ENCODE measurements at regions not wholly inside any gene's neighbourhood (a gene's known extent, or its start where the extent isn't known, plus 50 kb on each side); places are given as distances from the start of the nearest gene placed in this dataset.

DNA sequence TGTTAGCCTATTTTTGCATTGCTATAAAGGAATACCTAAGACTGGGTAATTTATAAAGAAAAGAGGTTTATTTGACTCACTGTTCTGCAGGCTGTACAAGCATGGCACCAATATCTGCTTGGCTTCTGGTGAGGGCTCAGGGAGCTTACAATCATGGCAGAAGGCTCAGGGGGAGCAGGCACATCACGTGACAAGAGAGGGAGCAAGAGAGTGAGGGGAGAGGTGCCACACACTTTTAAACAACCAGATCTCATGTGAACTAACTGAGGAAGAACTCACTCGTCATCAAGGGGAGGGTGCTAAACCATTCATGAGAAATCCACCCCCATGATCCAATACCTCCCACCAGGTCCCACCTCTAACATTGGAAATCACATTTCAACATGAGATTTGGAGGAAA is 73.9 kb upstream of the ADCY1 start:
- Histone ChIP-seq H3K79me1 (ENCODE audit: low read depth, low read length) (no peaks in the 10 kb centered on the region), H3K14ac (ENCODE audit: low read length) (no peak overlapping the region), H3K27ac (replicated peaks; ENCODE audit: low read length) (no peak overlapping the region), H3K4me1 (ENCODE audit: control insufficient read depth in 2 of 2, insufficient read depth in 1 of 2, low read depth in 1 of 2, low read length in 2 of 2) (no peaks in the 10 kb centered on the region), H2AK5ac (ENCODE audit: low read depth, low read length) (no peak overlapping the region), H2BK120ac (ENCODE audit: low read depth, low read length) (no peak overlapping the region), H2BK15ac (ENCODE audit: low read length) (no peak overlapping the region), H2BK12ac (ENCODE audit: low read length) (no peak overlapping the region), H3K36me3 (replicated peaks in 1 of 2; ENCODE audit: control insufficient read depth in 2 of 2, insufficient read depth in 2 of 2, low read length in 2 of 2) (no peaks in the 10 kb centered on the region), H3K4ac (ENCODE audit: low read length) (no peak overlapping the region), H3K23ac (ENCODE audit: low read depth, low read length, poor library complexity) (no peak overlapping the region), H3K18ac (ENCODE audit: low read length) (no peak overlapping the region), H3K9ac (ENCODE audit: low read depth, low read length, poor library complexity) (no peak overlapping the region), H3K27me3 (ENCODE audit: control insufficient read depth in 3 of 3, insufficient read depth in 3 of 3, low read depth in 1 of 3, low read length in 3 of 3) (no peaks in the 10 kb centered on the region), H3K9me3 (replicated peaks in 1 of 2; ENCODE audit: control insufficient read depth in 2 of 2, insufficient read depth in 1 of 2, low read depth in 1 of 2, low read length in 2 of 2) (peaks cover 0 to 5% of the 10 kb centered on the region in 2 donors), H2AFZ (ENCODE audit: low read length) (no peak overlapping the region), H3K4me2 (ENCODE audit: insufficient read depth, low read length, poor library complexity, severe bottlenecking) (no peak overlapping the region), H3K4me3 (ENCODE audit: low read length in 2 of 2) (no peak overlapping the region), H2BK5ac (ENCODE audit: low read length) (no peak overlapping the region), H4K91ac (ENCODE audit: low read depth, low read length, poor library complexity) (no peak overlapping the region), H4K8ac (ENCODE audit: low read depth, low read length) (no peak overlapping the region)
- no peak for DNase-seq (ENCODE audit: low spot score)
- no CpG with 5 or more reads among the region's 2 CpGs for WGBS, 2 donors (ENCODE audit: extremely low coverage in 2 of 2, insufficient read length in 2 of 2, insufficient replicate concordance in 1 of 2)

- Histone ChIP-seq H3K18ac (ENCODE audit: low read length) (no peak overlapping the region), H3K23ac (ENCODE audit: low read depth, low read length, poor library complexity) (no peak overlapping the region), H3K9ac (ENCODE audit: low read depth, low read length, poor library complexity) (no peak overlapping the region), H3K14ac (ENCODE audit: low read length) (no peak overlapping the region), H3K79me1 (ENCODE audit: low read depth, low read length) (no peaks in the 10 kb centered on the region), H4K91ac (ENCODE audit: low read depth, low read length, poor library complexity) (no peak overlapping the region), H3K4ac (ENCODE audit: low read length) (no peak overlapping the region), H3K4me1 (ENCODE audit: control insufficient read depth in 2 of 2, insufficient read depth in 1 of 2, low read depth in 1 of 2, low read length in 2 of 2) (no peaks in the 10 kb centered on the region), H2BK15ac (ENCODE audit: low read length) (no peak overlapping the region), H3K36me3 (replicated peaks in 1 of 2; ENCODE audit: control insufficient read depth in 2 of 2, insufficient read depth in 2 of 2, low read length in 2 of 2) (no peaks in the 10 kb centered on the region), H3K9me3 (replicated peaks in 1 of 2; ENCODE audit: control insufficient read depth in 2 of 2, insufficient read depth in 1 of 2, low read depth in 1 of 2, low read length in 2 of 2) (peaks cover 0 to 7% of the 10 kb centered on the region in 2 donors), H2BK5ac (ENCODE audit: low read length) (no peak overlapping the region), H3K27ac (replicated peaks; ENCODE audit: low read length) (no peak overlapping the region), H2AFZ (ENCODE audit: low read length) (no peak overlapping the region), H2BK12ac (ENCODE audit: low read length) (no peak overlapping the region), H2BK120ac (ENCODE audit: low read depth, low read length) (no peak overlapping the region), H4K8ac (ENCODE audit: low read depth, low read length) (no peak overlapping the region), H3K4me3 (ENCODE audit: low read length in 2 of 2) (no peak overlapping the region), H2AK5ac (ENCODE audit: low read depth, low read length) (no peak overlapping the region), H3K4me2 (ENCODE audit: insufficient read depth, low read length, poor library complexity, severe bottlenecking) (no peak overlapping the region), H3K27me3 (ENCODE audit: control insufficient read depth in 3 of 3, insufficient read depth in 3 of 3, low read depth in 1 of 3, low read length in 3 of 3) (no peaks in the 10 kb centered on the region)
- DNase-seq (ENCODE audit: low spot score): no peak
- whole genome bisulfite sequencing, 2 donors (ENCODE audit: extremely low coverage in 2 of 2, insufficient read length in 2 of 2, insufficient replicate concordance in 1 of 2): no CpG with 5 or more reads among the region's 2 CpGs
Observed at GRCh38 chr7:45501791-45502190, 72.4 kb upstream of the ADCY1 start.

GRCh38 chr7:45506059-45506458 is 68.1 kb upstream of the ADCY1 start:
- H4K91ac ChIP-seq (ENCODE audit: low read depth, low read length, poor library complexity): no peak overlapping the region
- H2AK5ac ChIP-seq (ENCODE audit: low read depth, low read length): no peak overlapping the region
- H3K4me3 ChIP-seq (ENCODE audit: low read length in 2 of 2): no peak overlapping the region
- no peak overlapping the region for H2BK120ac ChIP-seq (ENCODE audit: low read depth, low read length)
- WGBS, 2 donors (ENCODE audit: extremely low coverage in 2 of 2, insufficient read length in 2 of 2, insufficient replicate concordance in 1 of 2): no CpG with 5 or more reads among the region's 1 CpG
- H3K36me3 ChIP-seq (replicated peaks in 1 of 2; ENCODE audit: control insufficient read depth in 2 of 2, insufficient read depth in 2 of 2, low read length in 2 of 2): no peaks in the 10 kb centered on the region
- H3K27me3 ChIP-seq (ENCODE audit: control insufficient read depth in 3 of 3, insufficient read depth in 3 of 3, low read depth in 1 of 3, low read length in 3 of 3): no peaks in the 10 kb centered on the region
- H3K4me2 ChIP-seq (ENCODE audit: insufficient read depth, low read length, poor library complexity, severe bottlenecking): no peak overlapping the region
- no peak overlapping the region for H2BK15ac ChIP-seq (ENCODE audit: low read length)
- H3K14ac ChIP-seq (ENCODE audit: low read length): no peak overlapping the region
- H4K8ac ChIP-seq (ENCODE audit: low read depth, low read length): no peak overlapping the region
- no peak overlapping the region for H2BK5ac ChIP-seq (ENCODE audit: low read length)
- no peak overlapping the region for H2AFZ ChIP-seq (ENCODE audit: low read length)
- no peak overlapping the region for H3K27ac ChIP-seq (replicated peaks; ENCODE audit: low read length)
- no peak for DNase-seq (ENCODE audit: low spot score)
- no peak overlapping the region for H3K18ac ChIP-seq (ENCODE audit: low read length)
- H3K9me3 ChIP-seq (replicated peaks in 1 of 2; ENCODE audit: control insufficient read depth in 2 of 2, insufficient read depth in 1 of 2, low read depth in 1 of 2, low read length in 2 of 2): peaks cover 0 to 7% of the 10 kb centered on the region in 2 donors
- no peaks in the 10 kb centered on the region for H3K4me1 ChIP-seq (ENCODE audit: control insufficient read depth in 2 of 2, insufficient read depth in 1 of 2, low read depth in 1 of 2, low read length in 2 of 2)
- H3K9ac ChIP-seq (ENCODE audit: low read depth, low read length, poor library complexity): no peak overlapping the region
- H3K79me1 ChIP-seq (ENCODE audit: low read depth, low read length): no peaks in the 10 kb centered on the region
- no peak overlapping the region for H3K23ac ChIP-seq (ENCODE audit: low read depth, low read length, poor library complexity)
- H2BK12ac ChIP-seq (ENCODE audit: low read length): no peak overlapping the region
- no peak overlapping the region for H3K4ac ChIP-seq (ENCODE audit: low read length)

GRCh38 chr7:45509222-45509621 is 64.9 kb upstream of the ADCY1 start:
- no peak overlapping the region for H4K91ac ChIP-seq (ENCODE audit: low read depth, low read length, poor library complexity)
- H2AK5ac ChIP-seq (ENCODE audit: low read depth, low read length): no peak overlapping the region
- no peak overlapping the region for H2BK120ac ChIP-seq (ENCODE audit: low read depth, low read length)
- no peak overlapping the region for H3K23ac ChIP-seq (ENCODE audit: low read depth, low read length, poor library complexity)
- no peak overlapping the region for H3K4ac ChIP-seq (ENCODE audit: low read length)
- WGBS, 2 donors (ENCODE audit: extremely low coverage in 2 of 2, insufficient read length in 2 of 2, insufficient replicate concordance in 1 of 2): no CpG with 5 or more reads among the region's 2 CpGs
- H3K9ac ChIP-seq (ENCODE audit: low read depth, low read length, poor library complexity): no peak overlapping the region
- H3K27ac ChIP-seq (replicated peaks; ENCODE audit: low read length): no peak overlapping the region
- H2AFZ ChIP-seq (ENCODE audit: low read length): no peak overlapping the region
- no peak overlapping the region for H2BK5ac ChIP-seq (ENCODE audit: low read length)
- H4K8ac ChIP-seq (ENCODE audit: low read depth, low read length): no peak overlapping the region
- H3K4me1 ChIP-seq (ENCODE audit: control insufficient read depth in 2 of 2, insufficient read depth in 1 of 2, low read depth in 1 of 2, low read length in 2 of 2): no peaks in the 10 kb centered on the region
- H3K4me2 ChIP-seq (ENCODE audit: insufficient read depth, low read length, poor library complexity, severe bottlenecking): no peak overlapping the region
- H3K14ac ChIP-seq (ENCODE audit: low read length): no peak overlapping the region
- H3K27me3 ChIP-seq (ENCODE audit: control insufficient read depth in 3 of 3, insufficient read depth in 3 of 3, low read depth in 1 of 3, low read length in 3 of 3): no peaks in the 10 kb centered on the region
- no peak overlapping the region for H2BK12ac ChIP-seq (ENCODE audit: low read length)
- H3K4me3 ChIP-seq (ENCODE audit: low read length in 2 of 2): no peak overlapping the region
- H3K18ac ChIP-seq (ENCODE audit: low read length): no peak overlapping the region
- peaks cover 0 to 4% of the 10 kb centered on the region in 2 donors for H3K9me3 ChIP-seq (replicated peaks in 1 of 2; ENCODE audit: control insufficient read depth in 2 of 2, insufficient read depth in 1 of 2, low read depth in 1 of 2, low read length in 2 of 2)
- H2BK15ac ChIP-seq (ENCODE audit: low read length): no peak overlapping the region
- no peaks in the 10 kb centered on the region for H3K36me3 ChIP-seq (replicated peaks in 1 of 2; ENCODE audit: control insufficient read depth in 2 of 2, insufficient read depth in 2 of 2, low read length in 2 of 2)
- H3K79me1 ChIP-seq (ENCODE audit: low read depth, low read length): no peaks in the 10 kb centered on the region
- DNase-seq (ENCODE audit: low spot score): no peak

Measured in neuronal stem cell (in vitro differentiated cells).